Large intestine (tissue), 3 donors: ENCODE measurements at regions not wholly inside any gene's neighbourhood (a gene's known extent, or its start where the extent isn't known, plus 50 kb on each side); places are given as distances from the start of the nearest gene placed in this dataset.
"Not testable (repeated sequence)": the region's sequence is repeated elsewhere in the genome, so short reads cannot be mapped to it uniquely, and the experiment has no call there.

Source experiments
- DNase-seq, 2 donors: peaks; one replicate each; pipeline versions ENCODE4 v3.0.0 to v3.0.0-alpha.2; 2013
- H3K27ac ChIP-seq: one replicate; pipeline ENCODE4 v1.5.1; 2013; ENCODE audit warnings: low read length
- H3K27me3 ChIP-seq: 2 replicates; pipeline ENCODE4 v1.6.1; 2013; ENCODE audit warnings: low read length; ENCODE audit not compliant: control insufficient read depth, insufficient read depth
- H3K36me3 ChIP-seq: 2 replicates; pipeline ENCODE4 v1.6.1; 2013; ENCODE audit warnings: low read length; ENCODE audit not compliant: control insufficient read depth, insufficient read depth
- H3K4me1 ChIP-seq: one replicate; pipeline ENCODE4 v1.6.1; 2013; ENCODE audit warnings: low read length; ENCODE audit not compliant: control insufficient read depth, insufficient read depth
- H3K4me3 ChIP-seq: one replicate; pipeline ENCODE4 v1.5.1; 2013; ENCODE audit warnings: low read length
- H3K9me3 ChIP-seq: one replicate; pipeline ENCODE4 v1.6.1; 2013; ENCODE audit warnings: mild to moderate bottlenecking, low read depth, low read length, moderate library complexity; ENCODE audit not compliant: control insufficient read depth
- WGBS: methylation state at CpG from one replicate; pipeline ENCODE4 v1.1.5; 2013; ENCODE audit warnings: low lambda C conversion rate; ENCODE audit not compliant: insufficient coverage; 5-methylcytosine and 5-hydroxymethylcytosine counted together

DNA sequence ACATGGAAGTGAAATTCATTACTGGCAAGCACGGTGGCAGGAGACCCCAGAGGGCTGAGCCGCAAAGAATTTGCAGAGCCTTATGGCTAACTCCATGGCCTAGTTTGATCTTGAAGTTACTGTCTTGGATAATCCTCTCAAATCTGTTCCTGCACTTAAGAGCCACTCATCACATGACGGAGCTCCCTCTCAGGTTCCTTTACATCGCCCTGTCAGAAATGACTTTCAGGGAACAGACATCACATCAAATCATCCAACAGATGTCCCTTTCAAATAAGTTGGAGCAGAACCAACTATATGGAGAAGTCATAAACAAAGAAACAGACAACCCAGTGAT lies 328.8 kb upstream of the THBS1 start:
- H3K27ac ChIP-seq, result no peak overlapping the region
- H3K4me1 ChIP-seq, result no peaks in the 10 kb centered on the region
- 80% methylated on average over 1 of the region's 4 CpGs for WGBS
- no peak for DNase-seq
- no peak overlapping the region for H3K4me3 ChIP-seq
- H3K27me3 ChIP-seq, result no peaks in the 10 kb centered on the region
- H3K36me3 ChIP-seq, result no peaks in the 10 kb centered on the region
- H3K9me3 ChIP-seq, result no peaks in the 10 kb centered on the region

DNA sequence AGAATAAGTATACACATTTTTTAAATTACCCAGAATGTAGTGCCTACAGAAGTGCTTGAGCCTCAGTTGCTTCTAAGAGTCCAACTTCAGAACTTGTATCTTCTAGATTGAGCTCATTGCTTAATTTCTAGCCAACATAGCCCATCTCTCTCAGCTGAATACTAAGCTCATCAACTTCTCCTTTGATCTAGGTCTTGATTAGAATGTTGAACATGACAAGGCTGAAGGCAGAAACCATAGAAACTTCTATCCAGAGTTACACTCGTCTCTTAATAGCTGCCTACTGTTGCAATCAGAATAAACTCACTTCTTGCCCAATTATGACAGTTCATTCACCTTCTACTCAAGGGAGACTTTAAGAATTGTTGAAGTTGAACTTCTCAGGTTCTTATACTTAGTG lies 327.3 kb upstream of the THBS1 start:
- no peak for DNase-seq
- H3K36me3 ChIP-seq, result no peaks in the 10 kb centered on the region
- no peaks in the 10 kb centered on the region for H3K9me3 ChIP-seq
- H3K4me1 ChIP-seq, result no peaks in the 10 kb centered on the region
- WGBS, result no CpG with 5 or more reads among the region's 1 CpG
- H3K27me3 ChIP-seq, result no peaks in the 10 kb centered on the region
- H3K4me3 ChIP-seq, result no peak overlapping the region
- H3K27ac ChIP-seq, result no peak overlapping the region

DNA sequence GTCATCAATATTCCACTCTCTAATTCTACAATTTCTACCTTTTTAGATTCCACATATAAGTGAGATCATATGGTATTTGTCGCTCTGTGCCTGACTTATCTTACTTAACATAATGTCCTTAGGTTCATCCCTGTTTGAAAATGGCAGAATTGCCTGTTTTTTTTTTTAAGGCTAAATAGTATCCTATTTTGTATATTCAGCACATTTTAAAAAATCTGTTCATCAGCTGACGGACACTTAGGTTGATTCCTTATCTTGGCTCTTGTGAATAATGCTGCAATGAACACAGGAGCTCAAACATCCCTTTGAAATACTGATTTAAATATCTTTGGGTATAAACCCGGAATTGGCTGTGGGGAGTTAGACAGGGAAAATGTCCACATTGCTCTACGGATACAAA lies 326.7 kb upstream of the THBS1 start:
- H3K27me3 ChIP-seq, result no peaks in the 10 kb centered on the region
- H3K36me3 ChIP-seq, result no peaks in the 10 kb centered on the region
- 95% methylated on average over 3 of the region's 4 CpGs for whole genome bisulfite sequencing
- H3K4me1 ChIP-seq, result no peaks in the 10 kb centered on the region
- no peak overlapping the region for H3K27ac ChIP-seq
- no peak for DNase-seq
- no peaks in the 10 kb centered on the region for H3K9me3 ChIP-seq
- H3K4me3 ChIP-seq, result no peak overlapping the region

DNA sequence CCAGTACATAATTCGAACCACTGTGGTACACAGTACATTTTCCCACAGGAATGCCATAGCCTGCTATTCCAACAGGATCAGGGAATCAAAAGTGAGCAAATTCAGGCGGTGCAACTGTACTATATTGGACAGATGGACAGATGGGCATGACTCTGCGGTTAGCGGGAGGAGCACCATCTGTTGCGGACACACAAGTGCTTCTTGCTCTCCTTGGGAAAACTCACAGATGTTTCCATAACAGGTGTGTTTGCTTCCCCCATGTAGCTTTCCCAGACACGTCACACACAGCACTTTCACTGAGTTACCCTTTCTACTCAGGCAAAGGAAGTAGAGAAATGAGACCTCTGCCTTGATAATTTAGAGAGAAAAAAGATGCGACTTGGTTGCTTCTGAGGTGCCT lies 325.1 kb upstream of the THBS1 start:
- Histone ChIP-seq H3K4me3 (no peak overlapping the region), H3K27me3 (no peaks in the 10 kb centered on the region), H3K27ac (no peak overlapping the region), H3K9me3 (no peaks in the 10 kb centered on the region), H3K4me1 (no peaks in the 10 kb centered on the region), H3K36me3 (no peaks in the 10 kb centered on the region)
- DNase-seq, result peak in 1 of 2 donors; percentile 9
- WGBS, result 100% methylated on average over 1 of the region's 7 CpGs

DNA sequence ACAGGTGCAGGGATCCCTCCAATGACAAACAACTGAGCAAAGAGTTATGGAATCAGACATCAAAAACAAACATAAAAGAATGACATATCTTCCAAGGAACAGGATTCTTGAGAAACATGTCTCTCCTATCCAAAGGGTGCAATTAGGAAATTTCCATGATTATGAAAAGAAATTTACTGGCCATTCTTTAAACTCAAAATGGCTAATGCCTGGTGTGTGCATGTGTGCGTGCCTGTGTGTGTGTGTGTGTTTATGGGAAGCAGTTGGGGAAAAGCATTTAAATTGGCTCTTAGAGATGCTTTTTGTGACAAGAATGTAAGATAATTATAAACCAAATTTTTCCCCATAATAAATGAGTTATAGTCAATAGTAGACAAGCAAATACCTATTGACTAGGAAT lies 320.5 kb upstream of the THBS1 start:
- Histone ChIP-seq H3K4me3 (no peak overlapping the region), H3K27me3 (no peaks in the 10 kb centered on the region), H3K4me1 (no peaks in the 10 kb centered on the region), H3K9me3 (no peaks in the 10 kb centered on the region), H3K27ac (no peak overlapping the region), H3K36me3 (no peaks in the 10 kb centered on the region)
- DNase-seq, result no peak
- 83% methylated on average over 1 of the region's 1 CpG for WGBS

DNA sequence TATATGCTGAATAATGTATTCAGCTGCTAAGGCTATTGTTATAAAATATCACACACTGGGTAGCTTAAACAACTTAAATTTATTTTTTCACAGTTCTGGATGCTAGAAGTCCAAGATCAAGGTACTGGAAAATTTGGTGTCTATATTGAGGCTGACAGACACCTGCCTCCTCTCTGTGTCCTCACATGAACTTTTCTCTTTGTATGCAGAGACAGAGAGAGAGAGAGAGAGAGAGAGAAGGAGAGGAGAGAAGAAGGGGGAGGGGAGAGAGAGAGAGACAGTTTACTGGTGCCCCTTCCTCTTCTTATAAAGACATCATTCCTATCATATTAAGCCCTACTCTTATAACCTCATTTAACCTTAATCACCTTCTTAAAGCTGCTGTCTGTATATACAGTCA lies 320.1 kb upstream of the THBS1 start:
- Histone ChIP-seq H3K4me1 (no peaks in the 10 kb centered on the region), H3K27ac (no peak overlapping the region), H3K36me3 (no peaks in the 10 kb centered on the region), H3K4me3 (no peak overlapping the region), H3K9me3 (no peaks in the 10 kb centered on the region), H3K27me3 (no peaks in the 10 kb centered on the region)
- no peak for DNase-seq

DNA sequence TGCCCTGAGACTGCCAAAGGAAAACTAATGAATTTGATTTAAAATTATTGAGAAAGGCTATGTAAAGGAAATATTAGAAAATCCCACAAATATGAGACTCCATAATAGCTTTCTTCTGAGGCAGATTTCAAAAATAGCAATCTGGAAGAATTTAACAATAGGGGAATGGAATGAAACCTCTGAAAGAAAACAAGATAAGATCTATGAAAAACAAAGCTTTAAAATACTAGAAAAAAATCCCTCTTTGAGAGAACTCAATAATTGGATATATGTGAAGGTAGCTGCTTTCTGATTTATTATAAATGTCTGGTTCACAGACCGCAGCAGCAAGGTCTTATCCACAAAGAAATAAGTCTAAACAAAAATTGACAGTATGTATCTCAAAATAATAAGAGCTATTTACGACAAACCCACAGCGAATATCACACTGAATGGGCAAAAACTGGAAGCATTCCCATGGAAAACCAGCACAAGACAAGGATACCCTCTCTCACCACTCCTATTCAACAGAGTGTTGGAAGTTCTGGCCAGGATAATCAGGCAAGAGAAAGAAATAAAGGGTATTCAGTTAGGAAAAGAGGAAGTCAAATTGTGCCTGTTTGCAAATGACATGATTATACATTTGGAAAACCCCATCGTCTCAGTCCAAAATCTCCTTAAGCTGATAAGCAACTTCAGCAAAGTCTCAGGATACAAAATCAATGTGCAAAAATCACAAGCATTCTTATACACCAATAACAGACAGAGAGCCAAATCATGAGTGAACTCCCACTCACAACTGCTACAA lies 319.3 kb upstream of the THBS1 start:
- H3K4me1 ChIP-seq, H3K27me3 ChIP-seq, H3K27ac ChIP-seq, H3K4me3 ChIP-seq, H3K36me3 ChIP-seq, DNase-seq, H3K9me3 ChIP-seq: not testable (repeated sequence)
- WGBS, result no CpG with 5 or more reads among the region's 4 CpGs

DNA sequence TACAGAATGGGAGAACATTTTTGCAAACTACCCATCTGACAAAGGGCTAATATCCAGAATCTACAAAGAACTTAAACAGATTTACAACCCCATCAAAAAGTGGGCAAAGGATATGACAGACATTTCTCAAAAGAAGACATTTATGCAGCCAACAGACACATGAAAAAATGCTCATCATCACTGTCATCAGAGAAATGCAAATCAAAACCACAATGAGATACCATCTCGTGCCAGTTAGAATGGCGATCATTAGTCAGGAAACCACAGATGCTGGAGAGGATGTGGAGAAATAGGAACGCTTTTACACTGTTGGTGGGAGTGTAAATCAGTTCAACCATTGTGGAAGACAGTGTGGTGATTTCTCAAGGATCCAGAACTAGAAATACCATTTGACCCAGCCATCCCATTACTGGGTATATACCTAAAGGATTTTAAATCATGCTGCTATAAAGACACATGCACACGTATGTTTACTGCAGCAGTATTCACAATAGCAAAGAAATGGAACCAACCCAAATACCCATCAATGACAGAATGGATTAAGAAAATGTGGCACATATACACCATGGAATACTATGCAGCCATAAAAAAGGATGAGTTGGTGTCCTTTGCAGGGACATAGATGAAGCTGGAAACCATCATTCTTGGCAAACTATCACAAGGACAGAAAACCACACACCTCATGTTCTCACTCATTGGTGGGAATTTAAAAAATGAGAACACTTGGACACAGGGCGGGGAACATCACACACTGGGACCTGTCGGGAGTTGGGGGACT lies 317.7 kb upstream of the THBS1 start:
- not testable (repeated sequence) for H3K4me1 ChIP-seq, H3K4me3 ChIP-seq, H3K27ac ChIP-seq, H3K9me3 ChIP-seq, DNase-seq, H3K27me3 ChIP-seq, H3K36me3 ChIP-seq
- WGBS, result no CpG with 5 or more reads among the region's 6 CpGs

DNA sequence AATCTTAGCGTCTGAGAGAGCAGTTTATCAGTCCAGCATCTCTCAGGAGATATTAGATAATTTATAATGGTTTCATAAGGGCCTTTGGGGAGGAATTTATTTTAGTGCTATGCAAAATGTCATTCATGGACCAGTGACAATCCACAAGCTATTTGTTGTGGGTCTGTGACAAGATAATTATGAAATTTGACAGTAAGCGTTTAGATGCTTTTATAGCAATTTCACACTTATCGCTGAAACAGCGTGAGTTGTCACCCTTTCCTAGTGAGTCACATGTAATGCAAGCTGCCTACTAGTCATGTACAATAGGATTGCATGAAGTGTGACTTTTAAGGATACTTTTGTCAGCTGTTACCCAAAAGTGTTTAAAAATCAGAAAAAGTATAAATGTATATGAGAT lies 315.6 kb upstream of the THBS1 start:
- WGBS, result 80% methylated on average over 1 of the region's 4 CpGs
- Histone ChIP-seq H3K4me1 (peaks cover 4% of the 10 kb centered on the region), H3K36me3 (no peaks in the 10 kb centered on the region), H3K9me3 (no peaks in the 10 kb centered on the region), H3K27ac (no peak overlapping the region), H3K4me3 (no peak overlapping the region), H3K27me3 (no peaks in the 10 kb centered on the region)
- no peak for DNase-seq

DNA sequence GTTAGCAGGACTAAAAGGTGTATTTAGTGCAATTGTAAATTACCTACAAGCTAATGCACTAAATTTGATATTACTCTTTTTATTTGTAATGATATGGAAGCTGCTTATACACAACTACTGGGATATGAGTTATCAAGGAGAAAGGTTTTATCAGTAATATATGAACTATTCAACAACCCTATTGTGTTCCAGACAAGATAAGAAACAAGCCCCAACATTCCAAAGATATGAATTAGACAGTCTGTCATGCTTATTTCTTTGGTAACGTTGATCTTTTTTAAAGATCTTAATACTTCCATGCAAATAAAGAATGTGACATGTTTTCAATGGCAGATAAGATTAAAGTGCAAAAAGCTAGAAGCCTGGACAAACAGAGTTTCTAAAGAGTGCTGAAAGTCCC lies 314.0 kb upstream of the THBS1 start:
- Histone ChIP-seq H3K4me1 (peaks cover 4% of the 10 kb centered on the region), H3K4me3 (no peak overlapping the region), H3K27me3 (no peaks in the 10 kb centered on the region), H3K36me3 (no peaks in the 10 kb centered on the region), H3K27ac (no peak overlapping the region), H3K9me3 (no peaks in the 10 kb centered on the region)
- no peak for DNase-seq
- WGBS, result 13% methylated on average over 1 of the region's 1 CpG

DNA sequence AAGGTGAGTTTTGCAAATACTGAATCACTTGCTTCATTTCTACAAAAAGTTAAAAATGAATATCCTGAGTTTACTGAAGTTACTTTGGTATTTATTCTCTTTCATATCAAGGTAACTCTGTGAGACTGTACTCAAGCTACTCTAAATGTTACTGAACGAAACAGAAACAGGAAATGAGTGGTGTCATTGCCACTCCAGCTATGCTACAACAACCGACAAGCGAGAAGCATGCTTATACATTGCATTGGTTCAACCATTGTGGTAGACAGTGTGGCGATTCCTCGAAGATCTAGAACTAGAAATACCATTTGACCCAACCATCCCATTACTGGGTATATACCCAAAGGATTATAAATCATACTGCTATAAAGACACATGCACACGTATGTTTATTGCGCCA lies 313.2 kb upstream of the THBS1 start:
- 100% methylated on average over 1 of the region's 7 CpGs for WGBS
- H3K4me1 ChIP-seq, result peaks cover 4% of the 10 kb centered on the region
- DNase-seq, result no peak
- H3K27ac ChIP-seq, result no peak overlapping the region
- no peaks in the 10 kb centered on the region for H3K27me3 ChIP-seq
- no peak overlapping the region for H3K4me3 ChIP-seq
- H3K36me3 ChIP-seq, result no peaks in the 10 kb centered on the region
- H3K9me3 ChIP-seq, result no peaks in the 10 kb centered on the region
